ENCODE measurements at regions not wholly inside any gene's neighbourhood (a gene's known extent, or its start where the extent isn't known, plus 50 kb on each side); places are given as distances from the start of the nearest gene placed in this dataset.

DNA sequence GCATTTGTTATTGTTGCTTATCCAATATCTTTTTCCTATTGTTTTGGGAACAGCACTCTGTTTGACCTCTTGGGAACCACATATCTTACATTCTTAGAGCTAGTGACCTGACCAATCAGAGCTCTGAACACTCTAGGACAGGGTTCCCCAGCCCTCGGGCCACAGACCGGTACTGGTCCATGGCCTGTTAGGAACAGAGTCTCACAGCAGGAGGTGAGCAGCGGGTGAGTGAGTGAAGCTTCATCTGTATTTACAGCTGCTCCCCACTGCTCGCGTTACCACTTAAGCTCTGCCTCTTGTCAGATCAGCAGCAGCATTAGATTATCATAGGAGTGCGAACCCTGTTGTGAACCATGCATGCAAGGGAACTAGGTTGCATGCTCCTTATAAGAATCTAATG lies 226.0 kb upstream of the TSHZ2 start:
- no peaks in the 10 kb centered on the region for H3K4me1 ChIP-seq (ENCODE audit: control insufficient read depth, extremely low read depth, insufficient read depth, low read length)
- no peak overlapping the region for H3K4me3 ChIP-seq (replicated peaks in 1 of 4; ENCODE audit: control extremely low read depth in 1 of 4, insufficient read depth in 1 of 4, low read depth in 3 of 4, low read length in 4 of 4)
- no peak overlapping the region for H3K9ac ChIP-seq (ENCODE audit: insufficient read depth, low read length)
- H3K79me2 ChIP-seq (ENCODE audit: control insufficient read depth, insufficient read depth, low read length): no peaks in the 10 kb centered on the region
- TF ChIP-seq, protein P1, sequence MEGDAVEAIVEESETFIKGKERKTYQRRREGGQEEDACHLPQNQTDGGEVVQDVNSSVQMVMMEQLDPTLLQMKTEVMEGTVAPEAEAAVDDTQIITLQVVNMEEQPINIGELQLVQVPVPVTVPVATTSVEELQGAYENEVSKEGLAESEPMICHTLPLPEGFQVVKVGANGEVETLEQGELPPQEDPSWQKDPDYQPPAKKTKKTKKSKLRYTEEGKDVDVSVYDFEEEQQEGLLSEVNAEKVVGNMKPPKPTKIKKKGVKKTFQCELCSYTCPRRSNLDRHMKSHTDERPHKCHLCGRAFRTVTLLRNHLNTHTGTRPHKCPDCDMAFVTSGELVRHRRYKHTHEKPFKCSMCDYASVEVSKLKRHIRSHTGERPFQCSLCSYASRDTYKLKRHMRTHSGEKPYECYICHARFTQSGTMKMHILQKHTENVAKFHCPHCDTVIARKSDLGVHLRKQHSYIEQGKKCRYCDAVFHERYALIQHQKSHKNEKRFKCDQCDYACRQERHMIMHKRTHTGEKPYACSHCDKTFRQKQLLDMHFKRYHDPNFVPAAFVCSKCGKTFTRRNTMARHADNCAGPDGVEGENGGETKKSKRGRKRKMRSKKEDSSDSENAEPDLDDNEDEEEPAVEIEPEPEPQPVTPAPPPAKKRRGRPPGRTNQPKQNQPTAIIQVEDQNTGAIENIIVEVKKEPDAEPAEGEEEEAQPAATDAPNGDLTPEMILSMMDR (conservative IDR thresholded peaks at IDR 0.05 in 1 of 2, IDR thresholded peaks at IDR 0.05 in 1 of 2; ENCODE audit: low read depth in 1 of 2, low read length in 2 of 2): no peak
- no peak for TF ChIP-seq EZH2 (IDR thresholded peaks at IDR 0.05; ENCODE audit: low read length, missing control alignments)
- no peak overlapping the region for H3K27ac ChIP-seq (ENCODE audit: insufficient read depth, low read length)
- H3K4me2 ChIP-seq (ENCODE audit: extremely low read depth, insufficient read depth, low read length): no peak overlapping the region
- no peaks in the 10 kb centered on the region for H3K9me3 ChIP-seq (ENCODE audit: control insufficient read depth, insufficient read depth, low read depth, low read length)
- H4K20me1 ChIP-seq (ENCODE audit: control insufficient read depth, extremely low read depth, insufficient read depth, low read length): no peaks in the 10 kb centered on the region
- DNase-seq (ENCODE audit: low read depth in 2 of 2): no peak
- H3K27me3 ChIP-seq (ENCODE audit: control insufficient read depth, insufficient read depth, low read length): no peaks in the 10 kb centered on the region
- H3K36me3 ChIP-seq (ENCODE audit: control insufficient read depth, insufficient read depth, low read length): no peaks in the 10 kb centered on the region
- no peak overlapping the region for H2AFZ ChIP-seq (ENCODE audit: low read length)

DNA sequence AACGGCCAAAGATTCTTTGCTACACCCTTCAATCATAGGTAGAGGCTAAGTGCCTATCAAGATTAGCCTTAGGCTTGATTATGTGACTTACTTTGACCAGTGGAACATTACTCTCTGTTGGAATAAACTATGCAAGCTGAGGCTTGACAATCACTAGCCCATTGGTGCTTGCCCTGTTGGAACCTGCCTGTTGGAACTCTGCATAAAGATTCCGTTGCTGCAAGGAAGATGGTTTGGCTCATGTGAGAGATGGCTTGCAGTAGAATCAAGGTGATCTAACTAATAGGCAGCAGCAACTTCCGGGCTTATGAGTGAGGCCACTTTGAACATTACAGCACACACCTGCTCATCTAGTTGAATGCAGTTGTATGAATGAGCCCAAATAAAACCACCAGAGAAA lies 227.7 kb upstream of the TSHZ2 start:
- TF ChIP-seq, protein P1 (conservative IDR thresholded peaks at IDR 0.05 in 1 of 2, IDR thresholded peaks at IDR 0.05 in 1 of 2; ENCODE audit: low read depth in 1 of 2, low read length in 2 of 2): no peak
- no peak for TF ChIP-seq EZH2 (IDR thresholded peaks at IDR 0.05; ENCODE audit: low read length, missing control alignments)
- H3K4me3 ChIP-seq (replicated peaks in 1 of 4; ENCODE audit: control extremely low read depth in 1 of 4, insufficient read depth in 1 of 4, low read depth in 3 of 4, low read length in 4 of 4): no peak overlapping the region
- H3K4me2 ChIP-seq (ENCODE audit: extremely low read depth, insufficient read depth, low read length): no peak overlapping the region
- H3K27me3 ChIP-seq (ENCODE audit: control insufficient read depth, insufficient read depth, low read length): no peaks in the 10 kb centered on the region
- no peak overlapping the region for H2AFZ ChIP-seq (ENCODE audit: low read length)
- H3K27ac ChIP-seq (ENCODE audit: insufficient read depth, low read length): no peak overlapping the region
- no peaks in the 10 kb centered on the region for H3K4me1 ChIP-seq (ENCODE audit: control insufficient read depth, extremely low read depth, insufficient read depth, low read length)
- no peak for DNase-seq (ENCODE audit: low read depth in 2 of 2)
- H3K36me3 ChIP-seq (ENCODE audit: control insufficient read depth, insufficient read depth, low read length): no peaks in the 10 kb centered on the region
- H4K20me1 ChIP-seq (ENCODE audit: control insufficient read depth, extremely low read depth, insufficient read depth, low read length): no peaks in the 10 kb centered on the region
- H3K79me2 ChIP-seq (ENCODE audit: control insufficient read depth, insufficient read depth, low read length): no peaks in the 10 kb centered on the region
- no peaks in the 10 kb centered on the region for H3K9me3 ChIP-seq (ENCODE audit: control insufficient read depth, insufficient read depth, low read depth, low read length)
- H3K9ac ChIP-seq (ENCODE audit: insufficient read depth, low read length): no peak overlapping the region

DNA sequence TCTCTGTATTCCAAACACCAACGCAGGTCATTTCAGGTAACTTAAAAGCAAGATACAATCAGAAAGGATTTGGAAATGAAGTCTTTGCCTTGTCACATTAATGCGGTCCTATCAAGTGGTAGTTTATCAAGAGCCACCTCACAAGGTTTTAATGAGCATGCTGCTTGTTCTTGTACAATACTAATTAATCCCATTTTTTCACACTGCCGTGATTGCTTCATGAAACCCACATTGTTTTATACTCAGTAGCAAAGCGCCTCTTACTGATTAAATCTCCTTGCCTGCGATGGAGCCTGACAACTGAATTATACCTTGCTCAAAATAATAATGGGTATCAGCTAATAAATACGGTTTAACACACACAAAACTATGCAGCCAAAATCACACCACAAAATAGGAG lies 234.1 kb upstream of the TSHZ2 start:
- DNase-seq (ENCODE audit: low read depth in 2 of 2): no peak
- no peaks in the 10 kb centered on the region for H3K36me3 ChIP-seq (ENCODE audit: control insufficient read depth, insufficient read depth, low read length)
- no peak overlapping the region for H3K27ac ChIP-seq (ENCODE audit: insufficient read depth, low read length)
- H3K9me3 ChIP-seq (ENCODE audit: control insufficient read depth, insufficient read depth, low read depth, low read length): no peaks in the 10 kb centered on the region
- H3K27me3 ChIP-seq (ENCODE audit: control insufficient read depth, insufficient read depth, low read length): no peaks in the 10 kb centered on the region
- no peaks in the 10 kb centered on the region for H3K79me2 ChIP-seq (ENCODE audit: control insufficient read depth, insufficient read depth, low read length)
- H2AFZ ChIP-seq (ENCODE audit: low read length): no peak overlapping the region
- no peaks in the 10 kb centered on the region for H3K4me1 ChIP-seq (ENCODE audit: control insufficient read depth, extremely low read depth, insufficient read depth, low read length)
- no peak for TF ChIP-seq EZH2 (IDR thresholded peaks at IDR 0.05; ENCODE audit: low read length, missing control alignments)
- TF ChIP-seq, protein P1 (conservative IDR thresholded peaks at IDR 0.05 in 1 of 2, IDR thresholded peaks at IDR 0.05 in 1 of 2; ENCODE audit: low read depth in 1 of 2, low read length in 2 of 2): no peak
- H3K4me3 ChIP-seq (replicated peaks in 1 of 4; ENCODE audit: control extremely low read depth in 1 of 4, insufficient read depth in 1 of 4, low read depth in 3 of 4, low read length in 4 of 4): no peak overlapping the region
- H4K20me1 ChIP-seq (ENCODE audit: control insufficient read depth, extremely low read depth, insufficient read depth, low read length): no peaks in the 10 kb centered on the region
- no peak overlapping the region for H3K4me2 ChIP-seq (ENCODE audit: extremely low read depth, insufficient read depth, low read length)
- H3K9ac ChIP-seq (ENCODE audit: insufficient read depth, low read length): no peak overlapping the region
